H9 (cell line): ENCODE measurements at regions not wholly inside any gene's neighbourhood (a gene's known extent, or its start where the extent isn't known, plus 50 kb on each side); places are given as distances from the start of the nearest gene placed in this dataset.

ENCODE experiments used
- DNase-seq: peaks from one replicate; pipeline ENCODE4 v3.0.0-alpha.2; 2017
- H2AFZ ChIP-seq: one replicate; pipeline ENCODE4 v1.6.1; 2013; ENCODE audit warnings: mild to moderate bottlenecking, low read length, control low read depth, moderate library complexity
- H2AK5ac ChIP-seq: 2 replicates; pipeline ENCODE4 v1.6.1; 2013; ENCODE audit warnings: low read length, control low read depth, mixed read lengths; ENCODE audit not compliant: insufficient read length
- H2BK120ac ChIP-seq: one replicate; pipeline ENCODE4 v1.6.1; 2013; ENCODE audit warnings: low read depth, mild to moderate bottlenecking, low read length, control low read depth, inconsistent platforms; ENCODE audit not compliant: poor library complexity, severe bottlenecking
- H2BK12ac ChIP-seq: 2 replicates; pipeline ENCODE4 v1.6.1; 2013; ENCODE audit warnings: low read length, control low read depth, mixed read lengths, low read depth; ENCODE audit not compliant: insufficient read length
- H2BK15ac ChIP-seq: 2 replicates; pipeline ENCODE4 v1.6.1; 2013; ENCODE audit warnings: low read depth, low read length, control low read depth
- H2BK20ac ChIP-seq: one replicate; pipeline ENCODE4 v1.6.1; 2013; ENCODE audit warnings: low read depth, mild to moderate bottlenecking, low read length, control low read depth, inconsistent platforms; ENCODE audit not compliant: poor library complexity, severe bottlenecking
- H2BK5ac ChIP-seq: 2 replicates; pipeline ENCODE4 v1.6.1; 2013; ENCODE audit warnings: low read length, control low read depth, mixed read lengths; ENCODE audit not compliant: insufficient read length
- H3K14ac ChIP-seq: 2 replicates; pipeline ENCODE4 v1.6.1; 2013; ENCODE audit warnings: low read length, control low read depth; ENCODE audit not compliant: insufficient read depth
- H3K18ac ChIP-seq: 2 replicates; pipeline ENCODE4 v1.6.1; 2013; ENCODE audit warnings: low read depth, mild to moderate bottlenecking, mixed read lengths, low read length, control low read depth; ENCODE audit not compliant: insufficient read length
- H3K23ac ChIP-seq: 2 replicates; pipeline ENCODE4 v1.6.1; 2013; ENCODE audit warnings: low read length, control low read depth, mixed read lengths, low read depth; ENCODE audit not compliant: insufficient read length
- H3K23me2 ChIP-seq: 2 replicates; pipeline ENCODE4 v1.6.1; 2013; ENCODE audit warnings: low read depth, mild to moderate bottlenecking, mixed read lengths, low read length, control low read depth; ENCODE audit not compliant: insufficient read length, poor library complexity, severe bottlenecking
- H3K27ac ChIP-seq: 2 replicates; pipeline ENCODE4 v1.5.1; 2013; ENCODE audit warnings: low read length, control low read depth, mixed read lengths, low read depth; ENCODE audit not compliant: insufficient read length
- H3K27me3 ChIP-seq: 2 replicates; pipeline ENCODE4 v1.6.1; 2013; ENCODE audit warnings: low read length, control low read depth, inconsistent platforms; ENCODE audit not compliant: insufficient read depth
- H3K4ac ChIP-seq: 2 replicates; pipeline ENCODE4 v1.6.1; 2013; ENCODE audit warnings: low read depth, mild to moderate bottlenecking, control low read depth, inconsistent platforms, low read length, moderate library complexity
- H3K4me1 ChIP-seq: 2 replicates; pipeline ENCODE4 v1.6.1; 2013; ENCODE audit warnings: low read length, control low read depth, inconsistent platforms; ENCODE audit not compliant: insufficient read depth
- H3K4me2 ChIP-seq: 2 replicates; pipeline ENCODE4 v1.6.1; 2013; ENCODE audit warnings: low read length, control low read depth, mixed read lengths; ENCODE audit not compliant: insufficient read length, insufficient read depth
- H3K56ac ChIP-seq: 2 replicates; pipeline ENCODE4 v1.6.1; 2013; ENCODE audit warnings: low read depth, mild to moderate bottlenecking, mixed read lengths, low read length, control low read depth; ENCODE audit not compliant: insufficient read length
- H3K79me1 ChIP-seq: 2 replicates; pipeline ENCODE4 v1.6.1; 2013; ENCODE audit warnings: low read depth, mild to moderate bottlenecking, moderate library complexity, low read length, control low read depth, inconsistent platforms; ENCODE audit not compliant: insufficient read depth, poor library complexity, severe bottlenecking
- H3K79me2 ChIP-seq: 2 replicates; pipeline ENCODE4 v1.6.1; 2013; ENCODE audit warnings: low read length, control low read depth, inconsistent platforms; ENCODE audit not compliant: insufficient read depth
- H3K9ac ChIP-seq: 2 replicates; pipeline ENCODE4 v1.6.1; 2013; ENCODE audit warnings: low read length, control low read depth, mixed read lengths; ENCODE audit not compliant: insufficient read length; ENCODE audit errors: extremely low read depth
- H3K9me3 ChIP-seq: one replicate; pipeline ENCODE4 v1.6.1; 2013; ENCODE audit warnings: low read depth, low read length, inconsistent platforms; ENCODE audit not compliant: control insufficient read depth
- H3T11ph ChIP-seq: one replicate; pipeline ENCODE4 v1.6.1; 2013; ENCODE audit warnings: mild to moderate bottlenecking, low read length, control low read depth, inconsistent platforms
- H4K20me1 ChIP-seq: one replicate; pipeline ENCODE4 v1.6.1; 2013; ENCODE audit not compliant: control insufficient read depth, insufficient read length, insufficient read depth
- H4K5ac ChIP-seq: 2 replicates; pipeline ENCODE4 v1.6.1; 2013; ENCODE audit warnings: low read depth, mild to moderate bottlenecking, mixed read lengths, low read length, control low read depth; ENCODE audit not compliant: insufficient read length
- H4K8ac ChIP-seq: replicated peaks from 2 replicates; pipeline ENCODE4 v1.6.1; 2013; ENCODE audit warnings: low read length, control low read depth, mixed read lengths, low read depth; ENCODE audit not compliant: insufficient read length
- H4K91ac ChIP-seq: 2 replicates; pipeline ENCODE4 v1.6.1; 2013; ENCODE audit warnings: low read depth, mild to moderate bottlenecking, moderate library complexity, mixed read lengths, low read length, control low read depth; ENCODE audit not compliant: insufficient read length
- H3K27ac Mint-ChIP-seq, 3 experiments: 2 replicates in 2 of 3; 3 replicates in 1 of 3; pipeline ENCODE4 v1.8.0; 2020 to 2021; ENCODE audit warnings: mixed read lengths in 3 of 3, mild to moderate bottlenecking in 1 of 3, moderate library complexity in 1 of 3
- H3K27me3 Mint-ChIP-seq: 2 replicates; pipeline ENCODE4 v1.8.0; 2021; ENCODE audit warnings: low read depth, mild to moderate bottlenecking, moderate library complexity, mixed read lengths
- H3K36me3 Mint-ChIP-seq, 3 experiments: 2 replicates in 2 of 3; 3 replicates in 1 of 3; pipeline ENCODE4 v1.8.0; 2020 to 2021; ENCODE audit warnings: low read depth in 3 of 3, mixed read lengths in 3 of 3; ENCODE audit not compliant: insufficient read depth in 1 of 3
- H3K4me1 Mint-ChIP-seq, 2 experiments: 2 replicates each; pipeline ENCODE4 v1.8.0; 2020; ENCODE audit warnings: mixed read lengths in 2 of 2
- H3K4me3 Mint-ChIP-seq, 2 experiments: 2 replicates in 1 of 2; 3 replicates in 1 of 2; pipeline ENCODE4 v1.8.0; 2020 to 2021; ENCODE audit warnings: mild to moderate bottlenecking in 2 of 2, mixed read lengths in 2 of 2, moderate library complexity in 1 of 2
- H3K9me3 Mint-ChIP-seq, 2 experiments: 2 replicates in 1 of 2; 3 replicates in 1 of 2; pipeline ENCODE4 v1.8.0; 2020; ENCODE audit warnings: mild to moderate bottlenecking in 2 of 2, mixed read lengths in 2 of 2, moderate library complexity in 1 of 2
- CTCF ChIP-seq: fragments of 200-600 bp; sonication (generic); conservative IDR thresholded peaks from 3 replicates; pipeline ENCODE4 v1.8.0; 2021; ENCODE audit warnings: antibody characterized with exemption, mild to moderate bottlenecking
- WGBS: extraction: QIAGEN DNeasy Blood & Tissue Kit; methylation state at CpG from one replicate; pipeline ENCODE4 v1.1.7; 2013; ENCODE audit warnings: missing lambda C conversion rate, low lambda C conversion rate, mixed read lengths; ENCODE audit not compliant: insufficient read length; ENCODE audit errors: extremely low coverage; 5-methylcytosine and 5-hydroxymethylcytosine counted together

DNA sequence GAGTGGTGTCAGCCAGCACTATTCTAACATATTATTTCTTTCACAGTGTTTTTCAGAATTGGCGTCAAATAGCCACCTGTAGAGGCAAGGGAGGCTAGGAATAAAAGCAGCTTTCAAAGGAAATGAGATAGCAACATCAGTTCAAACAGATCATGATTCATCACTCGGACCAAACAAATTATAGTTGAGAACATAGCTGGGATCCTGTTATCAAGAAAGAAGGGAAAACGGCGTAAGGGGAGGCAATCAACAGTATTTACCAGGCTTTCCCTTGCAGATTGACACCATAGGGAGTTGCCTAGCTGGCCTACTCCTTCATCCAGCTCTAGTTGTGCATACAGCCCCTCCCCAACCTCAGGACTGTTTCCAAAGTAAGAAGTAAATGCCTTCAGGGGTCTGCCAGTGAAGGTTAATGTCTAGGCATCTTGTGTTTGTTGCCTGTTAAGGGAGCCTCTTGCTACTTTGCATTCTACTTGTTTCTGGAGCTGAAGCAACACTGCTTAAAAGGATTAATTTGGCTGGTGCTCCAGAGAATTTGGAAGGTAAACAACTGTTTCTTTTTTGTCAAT is 286.5 kb downstream of the NSUN3 start:
- H3K79me1 ChIP-seq: no peaks in the 10 kb centered on the region
- Mint-ChIP-seq H3K4me3 (no peak overlapping the region), H3K36me3 (peaks cover 4 to 15% (median 5%) of the 10 kb centered on the region in 3 experiments; a peak in 6 of 7 replicates), H3K27ac (peak overlapping the region in 1 of 3 experiments; percentile 63; a peak in 1 of 7 replicates), H3K4me1 (peaks cover 34 to 35% of the 10 kb centered on the region in 2 experiments), H3K9me3 (peaks cover 4 to 14% of the 10 kb centered on the region in 2 experiments; a peak in 4 of 5 replicates), H3K27me3 (no peaks in the 10 kb centered on the region)
- no CpG with 5 or more reads among the region's 4 CpGs for WGBS
- no peak overlapping the region for H4K91ac ChIP-seq
- H3K56ac ChIP-seq: no peak overlapping the region
- H3K4me1 ChIP-seq: 0 out of 2 replicates have a peak, but pooled peaks cover 2% of the 10 kb centered on the region
- H2BK120ac ChIP-seq: no peak overlapping the region
- H3K27ac ChIP-seq: no peak overlapping the region
- H3T11ph ChIP-seq: peak overlapping the region; percentile 67
- H3K4me2 ChIP-seq: no peak overlapping the region
- H2BK12ac ChIP-seq: no peak overlapping the region
- no peak overlapping the region for H3K14ac ChIP-seq
- H2BK5ac ChIP-seq: no peak overlapping the region
- no peak overlapping the region for H4K8ac ChIP-seq
- no peak for DNase-seq
- H3K9ac ChIP-seq: no peak overlapping the region
- H2AFZ ChIP-seq: no peak overlapping the region
- TF ChIP-seq CTCF: no peak
- no peaks in the 10 kb centered on the region for H3K9me3 ChIP-seq
- no peak overlapping the region for H2BK20ac ChIP-seq
- H3K23ac ChIP-seq: no peak overlapping the region
- H3K23me2 ChIP-seq: no peaks in the 10 kb centered on the region
- H3K79me2 ChIP-seq: no peaks in the 10 kb centered on the region
- H4K5ac ChIP-seq: no peak overlapping the region
- no peaks in the 10 kb centered on the region for H3K27me3 ChIP-seq
- H3K18ac ChIP-seq: no peak overlapping the region
- no peaks in the 10 kb centered on the region for H4K20me1 ChIP-seq
- no peak overlapping the region for H2BK15ac ChIP-seq
- H2AK5ac ChIP-seq: no peak overlapping the region
- no peak overlapping the region for H3K4ac ChIP-seq
